Neural progenitor cell (in vitro differentiated cells): ENCODE measurements at regions not wholly inside any gene's neighbourhood (a gene's known extent, or its start where the extent isn't known, plus 50 kb on each side); places are given as distances from the start of the nearest gene placed in this dataset.
A peak's percentile ranks its signal among the peaks of the same experiment; 100 is the strongest.
"Not testable (repeated sequence)": the region's sequence is repeated elsewhere in the genome, so short reads cannot be mapped to it uniquely, and the experiment has no call there.

Experiments
- DNase-seq: peaks from one replicate; pipeline ENCODE4 v3.0.0-alpha.2; 2016; ENCODE audit warnings: low spot score
- H2AFZ ChIP-seq: fragments of 200-600 bp; sonication (generic); replicated peaks from 2 replicates; pipeline ENCODE4 v1.6.1; 2016; ENCODE audit warnings: antibody characterized with exemption
- H3F3A ChIP-seq: fragments of 200-600 bp; sonication (generic); 2 replicates; pipeline ENCODE4 v1.6.1; 2016; ENCODE audit warnings: antibody characterized with exemption, low read depth
- H3K27ac ChIP-seq: fragments of 200-600 bp; sonication (generic); 2 replicates; pipeline ENCODE4 v1.5.1; 2016; ENCODE audit warnings: mild to moderate bottlenecking
- H3K27me3 ChIP-seq: fragments of 200-600 bp; sonication (generic); 2 replicates; pipeline ENCODE4 v1.6.1; 2016; ENCODE audit warnings: mild to moderate bottlenecking, moderate library complexity
- H3K36me3 ChIP-seq: fragments of 200-600 bp; sonication (generic); 2 replicates; pipeline ENCODE4 v1.5.1; 2016
- H3K4me1 ChIP-seq: fragments of 200-600 bp; sonication (generic); 2 replicates; pipeline ENCODE4 v1.6.1; 2016; ENCODE audit warnings: mixed run types
- H3K4me2 ChIP-seq: fragments of 200-600 bp; sonication (generic); 2 replicates; pipeline ENCODE4 v1.6.1; 2016
- H3K4me3 ChIP-seq: fragments of 200-600 bp; sonication (generic); 2 replicates; pipeline ENCODE4 v1.5.1; 2016
- H3K79me2 ChIP-seq: fragments of 200-600 bp; sonication (generic); 2 replicates; pipeline ENCODE4 v1.6.1; 2016; ENCODE audit warnings: low read depth
- H3K9ac ChIP-seq: fragments of 200-600 bp; sonication (generic); 2 replicates; pipeline ENCODE4 v1.6.1; 2016
- H3K9me3 ChIP-seq: fragments of 200-600 bp; sonication (generic); 2 replicates; pipeline ENCODE4 v1.5.1; 2016; ENCODE audit warnings: low read depth
- H4K20me1 ChIP-seq: fragments of 200-600 bp; sonication (generic); 2 replicates; pipeline ENCODE4 v1.6.1; 2016; ENCODE audit warnings: low read depth
- H3K27ac Mint-ChIP-seq: 3 replicates; pipeline ENCODE4 v1.8.0; 2021; ENCODE audit warnings: mixed read lengths
- H3K27me3 Mint-ChIP-seq: 2 replicates; pipeline ENCODE4 v1.8.0; 2022; ENCODE audit warnings: low read depth, mild to moderate bottlenecking, inconsistent platforms, moderate library complexity, mixed read lengths; ENCODE audit not compliant: insufficient read depth
- H3K36me3 Mint-ChIP-seq: 3 replicates; pipeline ENCODE4 v1.8.0; 2021; ENCODE audit warnings: mixed read lengths
- H3K4me1 Mint-ChIP-seq: 3 replicates; pipeline ENCODE4 v1.8.0; 2021; ENCODE audit warnings: mixed read lengths
- H3K4me3 Mint-ChIP-seq: 3 replicates; pipeline ENCODE4 v1.8.0; 2021; ENCODE audit warnings: mild to moderate bottlenecking, moderate library complexity, mixed read lengths
- H3K9me3 Mint-ChIP-seq: 3 replicates; pipeline ENCODE4 v1.8.0; 2020; ENCODE audit warnings: mixed read lengths
- EZH2 ChIP-seq: fragments of 200-600 bp; sonication (generic); IDR thresholded peaks from 2 replicates; pipeline ENCODE4 v1.6.1; 2017; ENCODE audit warnings: antibody characterized with exemption, mild to moderate bottlenecking, moderate library complexity
- EZH2phosphoT487 ChIP-seq: fragments of 200-600 bp; sonication (generic); IDR thresholded peaks from 2 replicates; pipeline ENCODE4 v1.6.1; 2017; ENCODE audit warnings: antibody characterized with exemption
- TF ChIP-seq, protein P1 (sequence below): fragments of 200-600 bp; sonication (generic); IDR thresholded peaks from 2 replicates; pipeline ENCODE4 v1.5.1; 2017; ENCODE audit warnings: antibody characterized with exemption, mild to moderate bottlenecking

DNA sequence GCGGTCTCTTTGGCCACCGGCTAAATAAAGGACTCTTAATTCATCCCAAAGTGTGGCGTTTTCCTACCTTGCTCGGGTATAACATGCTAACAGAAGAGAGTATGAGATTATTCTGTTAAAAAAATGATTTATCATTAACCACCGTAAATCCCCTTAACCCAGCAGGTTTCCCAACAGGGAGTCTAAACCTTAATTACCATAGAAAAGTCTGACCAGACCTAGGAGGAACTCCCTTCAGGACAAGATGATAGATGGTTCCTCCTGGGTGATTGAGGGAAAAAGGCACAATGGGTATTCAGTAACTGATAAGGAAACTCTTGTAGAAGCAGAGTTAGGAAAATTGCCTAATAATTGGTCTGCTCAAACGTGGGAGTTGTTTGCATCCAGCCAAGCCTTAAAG is 193.7 kb downstream of the ZNF737 start:
- peaks cover 3% of the 10 kb centered on the region for H3K27me3 Mint-ChIP-seq
- Histone ChIP-seq H4K20me1 (no peaks in the 10 kb centered on the region), H3K9me3 (no peaks in the 10 kb centered on the region), H3K9ac (no peak overlapping the region), H3F3A (no peaks in the 10 kb centered on the region), H3K36me3 (no peaks in the 10 kb centered on the region), H3K79me2 (no peaks in the 10 kb centered on the region), H3K27ac (no peak overlapping the region), H3K4me3 (no peak overlapping the region), H2AFZ (no peak overlapping the region), H3K27me3 (no peaks in the 10 kb centered on the region), H3K4me2 (no peak overlapping the region), H3K4me1 (peaks cover 18% of the 10 kb centered on the region)
- no peak for TF ChIP-seq EZH2phosphoT487
- TF ChIP-seq, protein P1, sequence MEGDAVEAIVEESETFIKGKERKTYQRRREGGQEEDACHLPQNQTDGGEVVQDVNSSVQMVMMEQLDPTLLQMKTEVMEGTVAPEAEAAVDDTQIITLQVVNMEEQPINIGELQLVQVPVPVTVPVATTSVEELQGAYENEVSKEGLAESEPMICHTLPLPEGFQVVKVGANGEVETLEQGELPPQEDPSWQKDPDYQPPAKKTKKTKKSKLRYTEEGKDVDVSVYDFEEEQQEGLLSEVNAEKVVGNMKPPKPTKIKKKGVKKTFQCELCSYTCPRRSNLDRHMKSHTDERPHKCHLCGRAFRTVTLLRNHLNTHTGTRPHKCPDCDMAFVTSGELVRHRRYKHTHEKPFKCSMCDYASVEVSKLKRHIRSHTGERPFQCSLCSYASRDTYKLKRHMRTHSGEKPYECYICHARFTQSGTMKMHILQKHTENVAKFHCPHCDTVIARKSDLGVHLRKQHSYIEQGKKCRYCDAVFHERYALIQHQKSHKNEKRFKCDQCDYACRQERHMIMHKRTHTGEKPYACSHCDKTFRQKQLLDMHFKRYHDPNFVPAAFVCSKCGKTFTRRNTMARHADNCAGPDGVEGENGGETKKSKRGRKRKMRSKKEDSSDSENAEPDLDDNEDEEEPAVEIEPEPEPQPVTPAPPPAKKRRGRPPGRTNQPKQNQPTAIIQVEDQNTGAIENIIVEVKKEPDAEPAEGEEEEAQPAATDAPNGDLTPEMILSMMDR: no peak
- no peak for TF ChIP-seq EZH2
- DNase-seq: no peak
- peaks cover 14% of the 10 kb centered on the region for H3K4me1 Mint-ChIP-seq
- H3K36me3 Mint-ChIP-seq: peaks cover 5% of the 10 kb centered on the region
- H3K27ac Mint-ChIP-seq: no peak overlapping the region
- peaks cover 51% of the 10 kb centered on the region for H3K9me3 Mint-ChIP-seq
- H3K4me3 Mint-ChIP-seq: no peak overlapping the region

DNA sequence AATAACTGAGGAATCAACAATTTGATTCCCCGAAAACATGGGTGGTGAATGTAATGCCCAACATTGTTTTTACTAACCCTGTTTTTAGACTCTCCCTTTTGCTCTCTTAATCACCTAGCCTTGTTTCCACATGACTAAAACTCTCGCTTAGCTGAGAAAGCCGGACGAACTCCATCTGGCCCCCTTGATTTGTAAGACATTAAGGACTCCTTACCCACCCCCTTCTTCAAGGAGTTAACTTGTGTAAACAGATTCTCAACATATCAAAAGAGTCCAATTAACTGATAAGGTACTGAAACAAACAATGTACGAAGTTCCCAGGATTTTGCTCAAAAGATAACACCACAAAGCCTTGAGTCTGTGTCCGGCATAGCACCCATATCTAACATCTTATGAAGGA is 194.3 kb downstream of the ZNF737 start:
- H3K4me3 Mint-ChIP-seq, DNase-seq, H4K20me1 ChIP-seq, H3K36me3 ChIP-seq, H3K27me3 Mint-ChIP-seq, H3K27ac ChIP-seq, H3K36me3 Mint-ChIP-seq, H3K27me3 ChIP-seq, H3K79me2 ChIP-seq, H3K9me3 ChIP-seq, H3K9ac ChIP-seq, H3F3A ChIP-seq, H3K4me3 ChIP-seq, H2AFZ ChIP-seq, H3K27ac Mint-ChIP-seq: not testable (repeated sequence)
- peaks cover 53% of the 10 kb centered on the region for H3K9me3 Mint-ChIP-seq
- H3K4me1 Mint-ChIP-seq: peaks cover 14% of the 10 kb centered on the region
- H3K4me1 ChIP-seq: peaks cover 18% of the 10 kb centered on the region
- H3K4me2 ChIP-seq: peak overlapping the region; percentile 21

DNA sequence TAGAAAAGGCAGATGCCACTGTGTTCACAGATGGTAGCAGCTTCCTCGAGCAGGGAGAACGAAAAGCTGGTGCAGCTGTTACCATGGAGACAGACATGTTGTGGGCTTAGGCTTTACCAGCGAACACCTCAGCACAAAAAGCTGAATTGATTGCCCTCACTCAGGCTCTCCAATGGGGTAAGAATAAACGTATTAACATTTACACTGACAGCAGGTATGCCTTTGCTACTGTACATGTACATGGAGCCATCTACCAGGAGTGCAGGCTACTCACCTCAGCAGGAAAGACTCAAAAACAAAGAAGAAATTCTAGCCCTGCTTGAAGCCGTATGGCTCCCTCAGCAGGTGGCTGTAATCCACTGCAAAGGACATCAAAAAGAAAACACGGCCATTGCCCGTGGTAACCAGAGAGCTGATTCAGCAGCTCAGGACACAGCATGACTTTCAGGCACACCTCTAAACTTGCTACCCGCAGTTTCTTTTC is 197.7 kb downstream of the ZNF737 start:
- peaks cover 17% of the 10 kb centered on the region for H3K4me1 Mint-ChIP-seq
- no peak overlapping the region for H3K9ac ChIP-seq
- no peaks in the 10 kb centered on the region for H3K36me3 ChIP-seq
- TF ChIP-seq, protein P1: peak; percentile 40
- TF ChIP-seq EZH2: no peak
- H2AFZ ChIP-seq: no peak overlapping the region
- H3K27ac ChIP-seq: no peak overlapping the region
- peak overlapping the region; percentile 69 for H3K4me2 ChIP-seq
- DNase-seq: peak; percentile 71
- peak overlapping the region; percentile 31 for H3K4me3 Mint-ChIP-seq
- H3K36me3 Mint-ChIP-seq: peaks cover 5% of the 10 kb centered on the region
- H3K9me3 Mint-ChIP-seq: peaks cover 60% of the 10 kb centered on the region
- H3K79me2 ChIP-seq: no peaks in the 10 kb centered on the region
- H3K9me3 ChIP-seq: no peaks in the 10 kb centered on the region
- no peaks in the 10 kb centered on the region for H4K20me1 ChIP-seq
- peaks cover 18% of the 10 kb centered on the region for H3K4me1 ChIP-seq
- H3K4me3 ChIP-seq: peak overlapping the region; percentile 27
- H3K27me3 Mint-ChIP-seq: peaks cover 3% of the 10 kb centered on the region
- H3K27ac Mint-ChIP-seq: peak overlapping the region; percentile 92
- no peaks in the 10 kb centered on the region for H3F3A ChIP-seq
- H3K27me3 ChIP-seq: no peaks in the 10 kb centered on the region

DNA sequence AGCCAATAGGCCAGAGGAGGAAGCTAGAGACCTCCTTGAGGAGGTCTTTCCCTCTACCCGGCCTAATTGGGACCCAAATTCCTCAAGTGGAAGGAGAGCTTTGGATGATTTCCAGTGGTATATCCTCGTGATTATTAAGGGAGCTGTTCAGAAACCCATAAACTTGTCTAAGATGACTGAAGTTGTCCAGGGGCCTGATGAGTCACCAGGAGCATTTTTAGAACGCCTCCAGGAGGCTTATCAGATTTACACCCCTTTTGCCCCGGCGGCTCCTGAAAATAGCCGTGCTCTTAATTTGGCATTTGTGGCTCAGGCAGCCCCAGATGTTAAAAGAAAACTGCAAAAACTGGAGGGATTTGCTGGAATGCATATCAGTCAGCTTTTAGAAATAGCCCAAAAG is 198.1 kb downstream of the ZNF486 start:
- Histone ChIP-seq H4K20me1 (no peaks in the 10 kb centered on the region), H3K79me2 (no peaks in the 10 kb centered on the region), H3K9me3 (no peaks in the 10 kb centered on the region), H3K27me3 (no peaks in the 10 kb centered on the region), H3K36me3 (no peaks in the 10 kb centered on the region), H3K4me3 (no peak overlapping the region), H2AFZ (no peak overlapping the region), H3K9ac (no peak overlapping the region), H3K27ac (no peak overlapping the region), H3K4me2 (no peak overlapping the region), H3F3A (no peaks in the 10 kb centered on the region), H3K4me1 (peaks cover 6% of the 10 kb centered on the region)
- TF ChIP-seq EZH2phosphoT487 (no peak), EZH2 (no peak)
- TF ChIP-seq, protein P1: no peak
- no peak for DNase-seq
- Mint-ChIP-seq H3K4me1 (peaks cover 17% of the 10 kb centered on the region), H3K9me3 (peaks cover 56% of the 10 kb centered on the region), H3K27me3 (peaks cover 3% of the 10 kb centered on the region), H3K27ac (no peak overlapping the region), H3K36me3 (peaks cover 2% of the 10 kb centered on the region), H3K4me3 (no peak overlapping the region)
